ENCODE measurements at regions not wholly inside any gene's neighbourhood (a gene's known extent, or its start where the extent isn't known, plus 50 kb on each side); places are given as distances from the start of the nearest gene placed in this dataset.

- Mint-ChIP-seq H3K27me3 (ENCODE audit: low read depth) (no peaks in the 10 kb centered on the region), H3K36me3 (ENCODE audit: low read depth) (no peaks in the 10 kb centered on the region), H3K27ac (no peak overlapping the region), H3K4me1 (ENCODE audit: low read depth) (no peaks in the 10 kb centered on the region), H3K9me3 (no peaks in the 10 kb centered on the region), H3K4me3 (no peak overlapping the region)
Measured at GRCh38 chr13:39874331-39875053, 219.0 kb downstream of the COG6 start.

- no peaks in the 10 kb centered on the region for H3K36me3 Mint-ChIP-seq (ENCODE audit: low read depth)
- H3K4me3 Mint-ChIP-seq = no peak overlapping the region
- no peaks in the 10 kb centered on the region for H3K27me3 Mint-ChIP-seq (ENCODE audit: low read depth)
- no peaks in the 10 kb centered on the region for H3K9me3 Mint-ChIP-seq
- no peaks in the 10 kb centered on the region for H3K4me1 Mint-ChIP-seq (ENCODE audit: low read depth)
- H3K27ac Mint-ChIP-seq = no peak overlapping the region
Measured at GRCh38 chr13:39875111-39875987, 219.9 kb downstream of the COG6 start.

GRCh38 chr13:39876258-39876657 lies 220.8 kb downstream of the COG6 start:
- H3K4me3 Mint-ChIP-seq = no peak overlapping the region
- no peaks in the 10 kb centered on the region for H3K36me3 Mint-ChIP-seq (ENCODE audit: low read depth)
- H3K4me1 Mint-ChIP-seq (ENCODE audit: low read depth) = no peaks in the 10 kb centered on the region
- H3K27ac Mint-ChIP-seq = no peak overlapping the region
- no peaks in the 10 kb centered on the region for H3K27me3 Mint-ChIP-seq (ENCODE audit: low read depth)
- H3K9me3 Mint-ChIP-seq = peaks cover 2% of the 10 kb centered on the region

- no peaks in the 10 kb centered on the region for H3K27me3 Mint-ChIP-seq (ENCODE audit: low read depth)
- peaks cover 8% of the 10 kb centered on the region for H3K9me3 Mint-ChIP-seq
- no peaks in the 10 kb centered on the region for H3K36me3 Mint-ChIP-seq (ENCODE audit: low read depth)
- no peaks in the 10 kb centered on the region for H3K4me1 Mint-ChIP-seq (ENCODE audit: low read depth)
- H3K27ac Mint-ChIP-seq = no peak overlapping the region
- H3K4me3 Mint-ChIP-seq = no peak overlapping the region
Measured at GRCh38 chr13:39877134-39877533, 221.7 kb downstream of the COG6 start.

GRCh38 chr13:39879286-39880035 lies 224.0 kb downstream of the COG6 start:
- no peaks in the 10 kb centered on the region for H3K36me3 Mint-ChIP-seq (ENCODE audit: low read depth)
- H3K27ac Mint-ChIP-seq = no peak overlapping the region
- H3K9me3 Mint-ChIP-seq = peaks cover 25% of the 10 kb centered on the region
- no peak overlapping the region for H3K4me3 Mint-ChIP-seq
- no peaks in the 10 kb centered on the region for H3K27me3 Mint-ChIP-seq (ENCODE audit: low read depth)
- no peaks in the 10 kb centered on the region for H3K4me1 Mint-ChIP-seq (ENCODE audit: low read depth)

GRCh38 chr13:39881383-39881782 lies 225.9 kb downstream of the COG6 start:
- peaks cover 36% of the 10 kb centered on the region for H3K9me3 Mint-ChIP-seq
- no peak overlapping the region for H3K27ac Mint-ChIP-seq
- H3K4me1 Mint-ChIP-seq (ENCODE audit: low read depth) = no peaks in the 10 kb centered on the region
- no peak overlapping the region for H3K4me3 Mint-ChIP-seq
- no peaks in the 10 kb centered on the region for H3K36me3 Mint-ChIP-seq (ENCODE audit: low read depth)
- H3K27me3 Mint-ChIP-seq (ENCODE audit: low read depth) = no peaks in the 10 kb centered on the region

GRCh38 chr13:39881887-39882286 lies 226.4 kb downstream of the COG6 start:
- H3K27me3 Mint-ChIP-seq (ENCODE audit: low read depth) = no peaks in the 10 kb centered on the region
- no peaks in the 10 kb centered on the region for H3K36me3 Mint-ChIP-seq (ENCODE audit: low read depth)
- no peak overlapping the region for H3K4me3 Mint-ChIP-seq
- H3K4me1 Mint-ChIP-seq (ENCODE audit: low read depth) = no peaks in the 10 kb centered on the region
- no peak overlapping the region for H3K27ac Mint-ChIP-seq
- peaks cover 36% of the 10 kb centered on the region for H3K9me3 Mint-ChIP-seq

- Mint-ChIP-seq H3K36me3 (ENCODE audit: low read depth) (no peaks in the 10 kb centered on the region), H3K9me3 (peaks cover 36% of the 10 kb centered on the region), H3K27me3 (ENCODE audit: low read depth) (no peaks in the 10 kb centered on the region), H3K27ac (no peak overlapping the region), H3K4me1 (ENCODE audit: low read depth) (no peaks in the 10 kb centered on the region), H3K4me3 (no peak overlapping the region)
Measured at GRCh38 chr13:39884166-39884565, 228.7 kb downstream of the COG6 start.

- no peaks in the 10 kb centered on the region for H3K4me1 Mint-ChIP-seq (ENCODE audit: low read depth)
- peaks cover 33% of the 10 kb centered on the region for H3K9me3 Mint-ChIP-seq
- no peak overlapping the region for H3K4me3 Mint-ChIP-seq
- H3K36me3 Mint-ChIP-seq (ENCODE audit: low read depth) = no peaks in the 10 kb centered on the region
- H3K27ac Mint-ChIP-seq = no peak overlapping the region
- H3K27me3 Mint-ChIP-seq (ENCODE audit: low read depth) = no peaks in the 10 kb centered on the region
Measured at GRCh38 chr13:39886336-39886735, 230.9 kb downstream of the COG6 start.

- Mint-ChIP-seq H3K27ac (no peak overlapping the region), H3K36me3 (ENCODE audit: low read depth) (no peaks in the 10 kb centered on the region), H3K4me1 (ENCODE audit: low read depth) (peaks cover under 1% of the 10 kb centered on the region), H3K9me3 (peaks cover 28% of the 10 kb centered on the region), H3K27me3 (ENCODE audit: low read depth) (no peaks in the 10 kb centered on the region), H3K4me3 (no peak overlapping the region)
Measured at GRCh38 chr13:39887387-39887786, 231.9 kb downstream of the COG6 start.

GRCh38 chr13:39888865-39889810 lies 233.7 kb downstream of the COG6 start:
- peaks cover 13% of the 10 kb centered on the region for H3K4me1 Mint-ChIP-seq (ENCODE audit: low read depth)
- H3K9me3 Mint-ChIP-seq = peaks cover 15% of the 10 kb centered on the region
- no peaks in the 10 kb centered on the region for H3K27me3 Mint-ChIP-seq (ENCODE audit: low read depth)
- no peak overlapping the region for H3K27ac Mint-ChIP-seq
- H3K36me3 Mint-ChIP-seq (ENCODE audit: low read depth) = no peaks in the 10 kb centered on the region
- H3K4me3 Mint-ChIP-seq = no peak overlapping the region

- H3K27ac Mint-ChIP-seq = no peak overlapping the region
- no peaks in the 10 kb centered on the region for H3K36me3 Mint-ChIP-seq (ENCODE audit: low read depth)
- H3K9me3 Mint-ChIP-seq = peaks cover under 1% of the 10 kb centered on the region
- H3K4me1 Mint-ChIP-seq (ENCODE audit: low read depth) = peaks cover 13% of the 10 kb centered on the region
- H3K27me3 Mint-ChIP-seq (ENCODE audit: low read depth) = no peaks in the 10 kb centered on the region
- H3K4me3 Mint-ChIP-seq = no peak overlapping the region
Measured at GRCh38 chr13:39890537-39890936, 235.1 kb downstream of the COG6 start.

GRCh38 chr13:39892721-39893685 lies 237.5 kb downstream of the COG6 start:
- no peaks in the 10 kb centered on the region for H3K27me3 Mint-ChIP-seq (ENCODE audit: low read depth)
- peaks cover 13% of the 10 kb centered on the region for H3K4me1 Mint-ChIP-seq (ENCODE audit: low read depth)
- H3K36me3 Mint-ChIP-seq (ENCODE audit: low read depth) = no peaks in the 10 kb centered on the region
- no peak overlapping the region for H3K27ac Mint-ChIP-seq
- no peaks in the 10 kb centered on the region for H3K9me3 Mint-ChIP-seq
- no peak overlapping the region for H3K4me3 Mint-ChIP-seq

Data from T-helper 1 cell treated with Interleukin-12 subunit alpha and Interleukin-12 subunit beta and Interleukin-4 antibody, amounts not matched to agents 30 μg/mL and 1 μg/mL, for 36 hours (primary cell).